CD4-positive, alpha-beta T cell treated with Interleukin-21 for 1 hour (primary cell): ENCODE measurements at regions not wholly inside any gene's neighbourhood (a gene's known extent, or its start where the extent isn't known, plus 50 kb on each side); places are given as distances from the start of the nearest gene placed in this dataset.

Experiments used
- DNase-seq: peaks from one replicate; pipeline ENCODE4 v3.0.0-alpha.2; 2020

GRCh38 chr2:71804281-71804751 is 343.3 kb downstream of the CYP26B1 start:
- no peak for DNase-seq

GRCh38 chr2:71803398-71803797 is 344.3 kb downstream of the CYP26B1 start:
- DNase-seq = no peak

- no peak for DNase-seq
Measured at GRCh38 chr2:71802556-71802955, 345.1 kb downstream of the CYP26B1 start.

GRCh38 chr2:71801969-71802368 is 345.7 kb downstream of the CYP26B1 start:
- DNase-seq = no peak

GRCh38 chr2:71801556-71801955 is 346.1 kb downstream of the CYP26B1 start:
- DNase-seq = no peak

- DNase-seq = no peak
Measured at GRCh38 chr2:71800851-71801250, 346.8 kb downstream of the CYP26B1 start.

GRCh38 chr2:71800106-71800809 is 346.9 kb downstream of the DYSF start:
- DNase-seq = no peak

GRCh38 chr2:71799013-71799575 is 345.7 kb downstream of the DYSF start:
- DNase-seq = no peak

- DNase-seq = no peak
Measured at GRCh38 chr2:71798266-71799012, 345.1 kb downstream of the DYSF start.

GRCh38 chr2:71797035-71797810 is 343.9 kb downstream of the DYSF start:
- DNase-seq = no peak

GRCh38 chr2:71796174-71796593 is 342.8 kb downstream of the DYSF start:
- DNase-seq = no peak

- DNase-seq = no peak
Measured at GRCh38 chr2:71795486-71795885, 342.1 kb downstream of the DYSF start.

GRCh38 chr2:71794611-71795010 is 341.2 kb downstream of the DYSF start:
- no peak for DNase-seq

GRCh38 chr2:71793926-71794325 is 340.6 kb downstream of the DYSF start:
- DNase-seq = no peak

GRCh38 chr2:71792926-71793761 is 339.8 kb downstream of the DYSF start:
- no peak for DNase-seq

GRCh38 chr2:71791501-71792135 is 338.3 kb downstream of the DYSF start:
- no peak for DNase-seq

- DNase-seq = no peak
Measured at GRCh38 chr2:71791061-71791450, 337.7 kb downstream of the DYSF start.

- DNase-seq = no peak
Measured at GRCh38 chr2:71790226-71791060, 337.1 kb downstream of the DYSF start.

- DNase-seq = no peak
Measured at GRCh38 chr2:71789556-71790204, 336.3 kb downstream of the DYSF start.

- DNase-seq = no peak
Measured at GRCh38 chr2:71788601-71789240, 335.4 kb downstream of the DYSF start.
